GM13977 (cell line): ENCODE measurements at regions not wholly inside any gene's neighbourhood (a gene's known extent, or its start where the extent isn't known, plus 50 kb on each side); places are given as distances from the start of the nearest gene placed in this dataset.

Experiments used
- DNase-seq: peaks from one replicate; pipeline ENCODE4 v3.0.0; 2012; ENCODE audit warnings: low spot score
- CTCF ChIP-seq: IDR thresholded peaks from 2 replicates; pipeline ENCODE4 v1.5.1; 2012; ENCODE audit warnings: mild to moderate bottlenecking, control low read depth; ENCODE audit not compliant: insufficient read depth; ENCODE audit errors: extremely low read depth, missing control alignments
- in situ Hi-C: fragments of 300-500 bp; cut with MboI; formaldehyde crosslinking; loops from one replicate; pipeline ENCODE4 v1.12.0; 2022; ENCODE audit warnings: low sequenced_read_pairs, low pct_unique_long_range_greater_than_20kb, mixed read lengths, inconsistent platforms; ENCODE audit not compliant: unreplicated experiment

GRCh38 chr5:152568016-152568415 is 162.9 kb upstream of the NMUR2 start:
- TF ChIP-seq CTCF: no peak
- in situ Hi-C loops: loop anchor here (10.0 to 25.0 kb wide), 2 partner anchors 569 to 1397 kb away; no protein-coding TSS in a partner anchor
- no peak for DNase-seq

DNA sequence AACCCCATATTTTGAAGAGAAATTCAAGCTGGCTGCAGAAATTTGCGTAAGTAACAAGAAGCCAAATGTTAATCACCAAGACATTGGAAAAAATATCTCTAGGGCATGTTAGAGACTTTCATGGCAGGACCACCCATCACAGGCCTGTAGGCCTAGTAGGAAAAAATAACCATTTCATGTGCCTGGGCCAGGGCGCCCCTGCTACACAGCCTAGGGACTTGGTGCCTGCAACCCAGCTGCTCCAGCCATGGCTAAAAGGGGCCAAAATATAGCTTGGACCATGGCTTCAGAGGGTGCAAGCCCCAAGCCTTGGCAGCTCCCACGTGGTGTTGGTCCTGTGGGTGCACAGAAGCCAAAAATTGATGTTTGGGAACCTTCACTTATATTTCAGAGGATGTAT is 167.7 kb upstream of the NMUR2 start:
- TF ChIP-seq CTCF: no peak
- in situ Hi-C loops: loop anchor here (25.0 kb wide), 1 partner anchor 564 kb away; no protein-coding TSS in a partner anchor
- DNase-seq: no peak

GRCh38 chr5:152584103-152584502 is 179.0 kb upstream of the NMUR2 start:
- no peak for TF ChIP-seq CTCF
- in situ Hi-C loops: no loop called here
- DNase-seq: no peak

- no peak for DNase-seq
- in situ Hi-C loops: no loop called here
- TF ChIP-seq CTCF: no peak
These were observed 187.3 kb upstream of the NMUR2 start for GRCh38 chr5:152592416-152592815.

- peak; percentile 33 for TF ChIP-seq CTCF
- in situ Hi-C loops: no loop called here
- DNase-seq: peak; percentile 2
These were observed 188.3 kb upstream of the NMUR2 start for GRCh38 chr5:152593388-152593787.

DNA sequence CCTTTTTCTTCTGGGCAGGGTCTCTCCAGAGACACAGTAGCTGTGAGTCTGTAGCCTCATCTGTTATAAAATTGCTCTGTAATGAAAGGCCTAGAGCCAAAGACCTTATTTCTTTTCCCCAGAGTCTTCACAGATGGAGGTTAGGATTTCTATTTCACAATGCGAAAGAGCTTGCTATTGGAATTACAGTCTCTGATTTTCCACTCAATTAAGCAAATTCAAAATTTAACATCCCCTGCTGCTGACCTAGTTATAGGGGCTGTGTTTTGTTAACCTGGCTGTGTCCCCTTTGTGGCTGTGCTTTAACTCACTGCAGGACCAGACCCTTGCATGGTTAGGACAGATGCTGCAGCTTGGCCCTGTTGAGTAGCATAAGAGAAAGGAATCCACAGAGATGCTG is 190.3 kb upstream of the NMUR2 start:
- DNase-seq: no peak
- TF ChIP-seq CTCF: no peak
- in situ Hi-C loops: no loop called here

- no peak for TF ChIP-seq CTCF
- in situ Hi-C loops: no loop called here
- DNase-seq: no peak
These were observed 194.0 kb upstream of the NMUR2 start for GRCh38 chr5:152599096-152599495.
